Tibial nerve (tissue), 4 donors: ENCODE measurements at regions not wholly inside any gene's neighbourhood (a gene's known extent, or its start where the extent isn't known, plus 50 kb on each side); places are given as distances from the start of the nearest gene placed in this dataset.

Experiments used
- DNase-seq, 2 donors: peaks; one replicate each; pipeline ENCODE4 v3.0.0-alpha.2; 2019; ENCODE audit warnings: low spot score in 2 of 2
- H3K27ac ChIP-seq, 4 donors: fragments of 200-600 bp; sonication (generic) in 3 of 4; one replicate each; pipeline ENCODE4 v1.5.1; 2017 to 2019; ENCODE audit warnings: mild to moderate bottlenecking in 1 of 4
- H3K27me3 ChIP-seq, 2 donors: fragments of 200-600 bp; sonication (generic) in 1 of 2; one replicate each; pipeline versions ENCODE4 v1.5.1 to v1.6.0; 2017 to 2019
- H3K36me3 ChIP-seq, 3 donors: fragments of 200-600 bp; sonication (generic); one replicate each; pipeline ENCODE4 v1.5.1; 2018 to 2019
- H3K4me1 ChIP-seq, 4 donors: fragments of 200-600 bp; sonication (generic) in 3 of 4; one replicate each; pipeline ENCODE4 v1.5.1; 2017 to 2019
- H3K4me3 ChIP-seq, 4 donors: fragments of 200-600 bp; sonication (generic) in 3 of 4; one replicate each; pipeline ENCODE4 v1.5.1; 2017 to 2019; ENCODE audit warnings: mild to moderate bottlenecking in 1 of 4, moderate library complexity in 1 of 4
- H3K9me3 ChIP-seq, 4 donors: fragments of 200-600 bp; sonication (generic) in 3 of 4; one replicate each; pipeline ENCODE4 v1.5.1; 2017 to 2019
- CTCF ChIP-seq, 5 experiments: fragments of 200-600 bp in 3 of 5; fragments of 450-650 bp in 2 of 5; sonication (generic) in 3 of 5; IDR thresholded peaks; one replicate each; pipeline ENCODE4 v1.5.1; 2016 to 2019; ENCODE audit warnings: antibody characterized with exemption in 5 of 5, mild to moderate bottlenecking in 3 of 5, moderate library complexity in 2 of 5
- EP300 ChIP-seq, 2 donors: sonication (generic); formaldehyde crosslinking; IDR thresholded peaks; one replicate each; pipeline ENCODE4 v1.6.1; 2017; ENCODE audit warnings: antibody characterized with exemption in 2 of 2, mild to moderate bottlenecking in 1 of 2
- POLR2A ChIP-seq, 2 donors: fragments of 450-650 bp; IDR thresholded peaks; one replicate each; pipeline ENCODE4 v1.6.1; 2017; ENCODE audit warnings: antibody characterized with exemption in 2 of 2, mild to moderate bottlenecking in 2 of 2, moderate library complexity in 2 of 2
- WGBS, 2 donors: methylation state at CpG; one replicate each; pipeline ENCODE4 v1.1.5; 2018; 5-methylcytosine and 5-hydroxymethylcytosine counted together

DNA sequence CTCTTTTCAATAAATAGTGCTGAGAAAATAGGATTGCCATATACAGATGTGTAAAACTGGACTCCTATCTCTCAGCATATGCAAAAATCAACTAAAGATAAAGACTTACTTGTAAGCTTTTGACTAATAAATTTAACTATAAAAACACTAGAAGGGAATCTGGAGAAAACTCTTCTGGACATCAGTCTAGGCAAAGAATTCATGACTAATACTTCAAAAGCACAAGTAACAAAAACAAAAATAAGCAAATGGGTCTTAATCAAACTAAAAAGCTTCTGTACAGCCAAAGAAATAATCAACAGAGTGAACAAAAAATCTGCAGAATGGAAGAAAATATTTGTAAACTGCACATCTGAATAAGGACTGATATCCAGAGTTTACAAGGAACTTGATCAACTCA is 1122.2 kb downstream of the TBL1XR1 start:
- Histone ChIP-seq H3K27ac (no peak overlapping the region), H3K4me1 (no peaks in the 10 kb centered on the region), H3K27me3 (no peaks in the 10 kb centered on the region), H3K36me3 (no peaks in the 10 kb centered on the region), H3K9me3 (peaks cover 0 to under 1% (median 0%) of the 10 kb centered on the region in 4 donors), H3K4me3 (no peak overlapping the region)
- no peak for TF ChIP-seq CTCF (IDR thresholded peaks at IDR 0.05)
- TF ChIP-seq EP300 (IDR thresholded peaks at IDR 0.05) = no peak
- TF ChIP-seq POLR2A (IDR thresholded peaks at IDR 0.05) = no peak
- DNase-seq = no peak

DNA sequence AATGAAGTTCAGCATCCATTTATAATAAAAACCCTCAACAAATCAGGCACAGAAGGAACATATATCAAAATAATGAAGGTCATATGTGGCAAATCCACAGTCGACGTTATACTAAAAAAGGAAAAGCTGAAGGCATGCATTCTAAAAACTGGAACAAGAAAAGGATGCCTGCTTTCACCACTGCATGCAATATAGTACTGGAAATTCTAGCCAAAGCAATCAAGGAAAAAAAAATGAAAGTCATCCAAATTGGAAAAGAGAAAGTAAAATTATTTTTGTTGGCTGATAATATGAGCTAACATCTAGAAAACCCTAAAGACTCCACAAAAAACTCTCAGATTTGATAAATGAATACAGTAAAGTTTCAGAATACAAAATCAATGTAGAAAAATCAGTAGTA is 1123.2 kb downstream of the TBL1XR1 start:
- Histone ChIP-seq H3K4me1 (no peaks in the 10 kb centered on the region), H3K27me3 (no peaks in the 10 kb centered on the region), H3K36me3 (no peaks in the 10 kb centered on the region), H3K4me3 (no peak overlapping the region), H3K9me3 (no peaks in the 10 kb centered on the region), H3K27ac (no peak overlapping the region)
- no peak for TF ChIP-seq CTCF (IDR thresholded peaks at IDR 0.05)
- TF ChIP-seq POLR2A (IDR thresholded peaks at IDR 0.05) = no peak
- no peak for TF ChIP-seq EP300 (IDR thresholded peaks at IDR 0.05)
- 56 to 59% methylated on average over 2 of the region's 2 CpGs for WGBS, 2 donors
- no peak for DNase-seq

- no peaks in the 10 kb centered on the region for H3K36me3 ChIP-seq
- no peak overlapping the region for H3K4me3 ChIP-seq
- no peak for DNase-seq
- WGBS, 2 donors = 70 to 97% methylated on average over 2 of the region's 2 CpGs
- H3K27me3 ChIP-seq = no peaks in the 10 kb centered on the region
- H3K9me3 ChIP-seq = no peaks in the 10 kb centered on the region
- TF ChIP-seq CTCF (IDR thresholded peaks at IDR 0.05) (no peak), POLR2A (IDR thresholded peaks at IDR 0.05) (no peak), EP300 (IDR thresholded peaks at IDR 0.05) (no peak)
- no peak overlapping the region for H3K27ac ChIP-seq
- no peaks in the 10 kb centered on the region for H3K4me1 ChIP-seq
These were observed 1125.3 kb downstream of the TBL1XR1 start for GRCh38 chr3:176071943-176072342.

- Histone ChIP-seq H3K27me3 (no peaks in the 10 kb centered on the region), H3K4me3 (no peak overlapping the region), H3K4me1 (no peaks in the 10 kb centered on the region), H3K36me3 (no peaks in the 10 kb centered on the region), H3K9me3 (no peaks in the 10 kb centered on the region), H3K27ac (no peak overlapping the region)
- no peak for TF ChIP-seq POLR2A (IDR thresholded peaks at IDR 0.05)
- no peak for TF ChIP-seq EP300 (IDR thresholded peaks at IDR 0.05)
- no peak for TF ChIP-seq CTCF (IDR thresholded peaks at IDR 0.05)
- no peak for DNase-seq
- 88 to 94% methylated on average over 6 of the region's 6 CpGs for WGBS, 2 donors
These were observed 1128.5 kb downstream of the TBL1XR1 start for GRCh38 chr3:176068750-176069149.

DNA sequence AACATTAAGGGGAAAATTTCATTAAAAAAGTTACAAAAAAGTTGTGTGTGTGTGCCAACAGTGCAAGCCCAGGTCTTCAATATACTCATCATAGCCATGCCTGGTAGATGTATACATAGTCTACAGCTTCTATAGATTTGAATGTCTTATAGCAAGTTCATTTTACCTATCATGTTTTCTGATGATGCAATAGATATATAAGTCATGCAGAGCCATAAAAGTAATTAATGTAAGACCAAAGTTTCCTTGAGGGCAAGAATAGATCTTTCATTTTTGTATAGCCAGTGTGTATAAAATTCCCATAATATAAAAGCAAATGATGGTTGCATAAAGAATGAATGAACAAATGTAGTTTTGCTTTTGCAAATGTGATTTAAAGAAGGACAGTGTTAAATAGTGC is 1138.4 kb downstream of the TBL1XR1 start:
- Histone ChIP-seq H3K4me3 (no peak overlapping the region), H3K4me1 (no peaks in the 10 kb centered on the region), H3K27me3 (no peaks in the 10 kb centered on the region), H3K36me3 (no peaks in the 10 kb centered on the region), H3K27ac (no peak overlapping the region), H3K9me3 (peaks cover 0 to 4% (median 0%) of the 10 kb centered on the region in 4 donors)
- TF ChIP-seq POLR2A (IDR thresholded peaks at IDR 0.05) = no peak
- TF ChIP-seq EP300 (IDR thresholded peaks at IDR 0.05) = no peak
- TF ChIP-seq CTCF (IDR thresholded peaks at IDR 0.05) = no peak
- no peak for DNase-seq
